ENCODE measurements at regions not wholly inside any gene's neighbourhood (a gene's known extent, or its start where the extent isn't known, plus 50 kb on each side); places are given as distances from the start of the nearest gene placed in this dataset.
"Not testable (repeated sequence)": the region's sequence is repeated elsewhere in the genome, so short reads cannot be mapped to it uniquely, and the experiment has no call there.

- H3K27me3 ChIP-seq (ENCODE audit: control insufficient read depth, insufficient read depth, low read length); DNase-seq; H3K4me3 ChIP-seq (ENCODE audit: insufficient read depth, low read depth, low read length): not testable (repeated sequence)
Measured at GRCh38 chr20:29031262-29031982, 2226.0 kb upstream of the DEFB115 start.

GRCh38 chr20:29044239-29044638, 2213.2 kb upstream of the DEFB115 start:
- not testable (repeated sequence) for DNase-seq; H3K27me3 ChIP-seq (ENCODE audit: control insufficient read depth, insufficient read depth, low read length); H3K36me3 ChIP-seq (replicated peaks; ENCODE audit: control insufficient read depth, insufficient read depth, low read length); H3K4me3 ChIP-seq (ENCODE audit: insufficient read depth, low read depth, low read length)

More at GRCh38 chr20:29031262-29031982, 2226.0 kb upstream of the DEFB115 start:
- H3K36me3 ChIP-seq (replicated peaks; ENCODE audit: control insufficient read depth, insufficient read depth, low read length): not testable (repeated sequence)

- not testable (repeated sequence) for H3K4me3 ChIP-seq (ENCODE audit: insufficient read depth, low read depth, low read length); DNase-seq; H3K36me3 ChIP-seq (replicated peaks; ENCODE audit: control insufficient read depth, insufficient read depth, low read length); H3K27me3 ChIP-seq (ENCODE audit: control insufficient read depth, insufficient read depth, low read length)
Measured at GRCh38 chr20:29050008-29050606, 2207.4 kb upstream of the DEFB115 start.

DNA sequence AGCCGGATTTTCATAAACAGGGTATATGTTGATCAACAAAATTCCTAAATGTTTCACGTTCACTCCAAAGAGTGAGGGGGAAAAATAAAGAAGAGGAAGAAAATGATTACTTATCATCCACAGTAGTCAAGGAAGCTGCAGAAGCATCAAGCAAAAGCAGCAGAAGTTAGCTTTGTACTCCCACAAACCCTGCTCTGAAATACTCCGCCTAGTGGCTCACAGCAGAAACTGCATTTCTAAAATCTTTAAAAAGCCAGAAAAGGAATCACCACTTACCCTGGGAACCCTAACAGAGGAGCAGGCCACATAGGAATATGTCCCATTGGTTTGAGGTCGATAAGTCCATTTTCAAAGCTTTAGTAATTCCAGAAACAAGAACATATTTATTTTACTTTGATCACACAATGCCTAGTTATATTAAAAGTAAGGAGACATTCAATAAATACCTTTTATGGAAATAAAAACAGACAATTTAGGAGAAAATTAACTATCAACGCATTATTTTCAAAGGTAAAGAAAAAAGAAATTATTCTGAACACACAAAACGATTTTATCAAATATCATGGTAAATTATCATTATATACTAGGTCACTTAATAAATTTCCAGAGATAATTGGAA, 2199.5 kb upstream of the DEFB115 start:
- H3K4me3 ChIP-seq (ENCODE audit: insufficient read depth, low read depth, low read length); H3K36me3 ChIP-seq (replicated peaks; ENCODE audit: control insufficient read depth, insufficient read depth, low read length); H3K27me3 ChIP-seq (ENCODE audit: control insufficient read depth, insufficient read depth, low read length): not testable (repeated sequence)
- peak; percentile 33 for DNase-seq

DNA sequence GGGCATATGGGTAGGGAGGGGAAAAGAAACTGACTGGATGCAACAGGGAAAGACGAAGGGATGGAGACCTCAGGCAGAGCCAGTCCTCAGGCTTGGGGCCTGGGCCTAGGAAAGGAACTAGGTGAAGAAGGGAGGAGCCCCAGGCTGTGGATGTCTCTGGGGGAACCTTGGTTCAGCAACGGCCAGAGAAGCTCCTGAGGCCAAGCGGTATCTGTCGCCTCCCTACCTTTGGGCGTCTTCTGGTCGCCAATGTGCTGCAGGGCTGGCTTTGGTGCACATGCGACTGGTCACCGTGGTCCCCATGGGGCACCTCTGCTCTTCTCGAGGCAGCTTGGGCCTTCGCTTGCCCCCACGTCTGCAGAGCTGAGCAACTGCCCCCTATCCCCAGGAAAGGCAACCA, 2195.0 kb upstream of the DEFB115 start:
- DNase-seq; H3K36me3 ChIP-seq (replicated peaks; ENCODE audit: control insufficient read depth, insufficient read depth, low read length); H3K4me3 ChIP-seq (ENCODE audit: insufficient read depth, low read depth, low read length); H3K27me3 ChIP-seq (ENCODE audit: control insufficient read depth, insufficient read depth, low read length): not testable (repeated sequence)

DNA sequence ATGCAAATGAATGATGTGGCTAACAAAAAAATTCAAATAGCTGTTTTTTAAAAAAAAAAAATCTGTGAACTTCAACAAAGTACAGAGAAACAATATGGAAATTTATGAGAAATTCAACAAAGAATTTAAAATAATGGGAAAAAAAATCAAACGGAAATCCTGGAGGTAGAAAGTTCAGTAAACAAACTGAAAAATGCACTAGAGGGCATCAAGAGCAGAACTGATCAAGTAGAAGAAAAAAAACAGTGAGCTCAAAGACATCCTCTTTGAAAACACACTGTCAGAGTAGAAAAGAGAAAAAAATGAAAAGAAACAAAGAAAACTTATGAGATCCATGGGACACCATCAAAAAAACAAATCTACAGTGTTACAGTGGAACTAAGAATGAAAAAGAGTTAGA, 2191.1 kb upstream of the DEFB115 start:
- H3K27me3 ChIP-seq (ENCODE audit: control insufficient read depth, insufficient read depth, low read length); H3K36me3 ChIP-seq (replicated peaks; ENCODE audit: control insufficient read depth, insufficient read depth, low read length); DNase-seq; H3K4me3 ChIP-seq (ENCODE audit: insufficient read depth, low read depth, low read length): not testable (repeated sequence)

- not testable (repeated sequence) for H3K36me3 ChIP-seq (replicated peaks; ENCODE audit: control insufficient read depth, insufficient read depth, low read length); H3K4me3 ChIP-seq (ENCODE audit: insufficient read depth, low read depth, low read length); DNase-seq
Measured at GRCh38 chr20:29073640-29074039, 2183.8 kb upstream of the DEFB115 start.

DNA sequence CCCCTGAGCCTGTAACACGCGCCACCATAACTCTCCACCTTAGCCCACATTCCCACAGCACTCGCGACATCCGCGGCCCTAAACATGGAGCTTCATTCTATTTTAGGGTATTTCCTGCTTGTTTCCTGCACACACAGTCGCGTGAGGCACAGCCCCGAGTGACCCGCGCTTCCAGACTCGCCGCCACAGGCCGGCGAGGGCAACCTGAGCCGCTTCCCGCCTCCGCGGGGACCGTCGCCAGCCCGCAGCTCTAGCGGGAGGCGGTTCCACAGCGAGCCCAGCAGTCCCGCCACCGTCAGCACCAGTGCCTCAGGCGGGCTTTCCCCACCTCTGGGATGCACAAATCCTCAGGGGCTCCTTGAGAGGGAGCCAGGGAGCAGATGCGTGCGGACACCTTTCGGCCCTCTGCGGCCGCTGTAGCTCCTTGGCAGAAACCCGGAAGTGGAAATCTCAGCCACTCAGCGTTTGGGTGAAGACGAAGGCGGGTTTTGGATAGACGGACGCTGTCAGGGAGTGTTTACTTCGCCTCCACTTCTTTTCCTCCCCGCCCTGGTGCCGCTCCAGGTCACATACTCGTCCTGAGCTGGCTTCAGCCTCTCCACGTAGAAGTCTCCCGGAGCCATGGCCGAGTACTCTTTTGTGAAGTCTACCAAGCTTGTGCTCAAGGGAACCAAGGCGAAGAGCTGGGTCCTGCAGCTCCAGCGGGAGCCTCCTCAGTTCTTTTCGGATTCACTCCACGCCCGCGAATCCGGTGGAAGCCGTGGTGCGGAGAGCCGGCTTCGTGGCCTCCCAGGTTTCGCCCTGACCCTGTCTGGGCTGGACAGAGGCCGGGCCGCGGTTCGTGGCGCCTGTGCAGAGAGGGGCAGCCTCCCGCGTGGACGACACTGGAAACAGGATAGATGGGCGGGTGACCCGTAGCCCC, 2177.4 kb upstream of the DEFB115 start:
- Histone ChIP-seq H3K27me3 (ENCODE audit: control insufficient read depth, insufficient read depth, low read length) (no peaks in the 10 kb centered on the region), H3K36me3 (replicated peaks; ENCODE audit: control insufficient read depth, insufficient read depth, low read length) (no peaks in the 10 kb centered on the region), H3K4me3 (ENCODE audit: insufficient read depth, low read depth, low read length) (no peak overlapping the region)
- DNase-seq: no peak

More at GRCh38 chr20:29073640-29074039, 2183.8 kb upstream of the DEFB115 start:
- not testable (repeated sequence) for H3K27me3 ChIP-seq (ENCODE audit: control insufficient read depth, insufficient read depth, low read length)

DNA sequence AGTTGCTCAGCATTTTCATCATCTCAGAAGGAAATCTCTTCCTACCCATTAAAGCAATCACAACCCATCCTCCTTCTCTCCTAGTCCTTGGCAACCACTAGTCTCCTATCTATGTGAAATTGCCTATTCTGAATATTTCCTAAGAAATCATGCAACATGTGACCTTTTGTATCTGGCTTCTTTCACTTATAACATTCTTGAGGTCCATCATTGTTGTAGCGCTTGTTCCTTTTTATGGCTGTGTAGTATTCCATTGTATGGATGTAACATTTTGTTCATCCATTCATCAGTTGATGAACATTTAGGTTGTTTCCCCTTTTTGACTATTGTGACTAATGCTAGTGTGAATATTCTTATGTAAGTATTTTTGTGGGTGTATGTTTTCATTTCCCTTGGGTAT, 2175.8 kb upstream of the DEFB115 start:
- H3K4me3 ChIP-seq (ENCODE audit: insufficient read depth, low read depth, low read length); H3K36me3 ChIP-seq (replicated peaks; ENCODE audit: control insufficient read depth, insufficient read depth, low read length); DNase-seq; H3K27me3 ChIP-seq (ENCODE audit: control insufficient read depth, insufficient read depth, low read length): not testable (repeated sequence)

DNA sequence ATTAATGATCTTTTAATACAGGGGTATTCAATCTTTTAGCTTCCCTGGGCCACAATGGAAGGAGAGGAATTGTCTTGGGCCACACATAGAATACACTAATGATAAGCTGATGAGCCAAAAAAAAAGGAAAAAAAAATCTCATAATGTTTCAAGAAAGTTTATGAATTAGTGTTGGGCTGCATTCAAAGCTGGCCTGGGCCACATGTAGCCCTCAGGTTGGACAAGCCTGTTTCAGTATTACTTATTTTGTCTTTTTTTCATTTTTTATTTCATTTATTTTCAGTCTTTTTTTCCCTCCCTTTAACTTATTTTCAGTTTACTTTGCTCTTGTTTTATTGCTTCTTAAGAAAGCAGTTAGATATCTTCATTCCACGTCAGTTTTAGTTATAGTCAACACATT, 2171.8 kb upstream of the DEFB115 start:
- H3K4me3 ChIP-seq (ENCODE audit: insufficient read depth, low read depth, low read length): no peak overlapping the region
- H3K36me3 ChIP-seq (replicated peaks; ENCODE audit: control insufficient read depth, insufficient read depth, low read length): no peaks in the 10 kb centered on the region
- DNase-seq: no peak
- no peaks in the 10 kb centered on the region for H3K27me3 ChIP-seq (ENCODE audit: control insufficient read depth, insufficient read depth, low read length)

DNA sequence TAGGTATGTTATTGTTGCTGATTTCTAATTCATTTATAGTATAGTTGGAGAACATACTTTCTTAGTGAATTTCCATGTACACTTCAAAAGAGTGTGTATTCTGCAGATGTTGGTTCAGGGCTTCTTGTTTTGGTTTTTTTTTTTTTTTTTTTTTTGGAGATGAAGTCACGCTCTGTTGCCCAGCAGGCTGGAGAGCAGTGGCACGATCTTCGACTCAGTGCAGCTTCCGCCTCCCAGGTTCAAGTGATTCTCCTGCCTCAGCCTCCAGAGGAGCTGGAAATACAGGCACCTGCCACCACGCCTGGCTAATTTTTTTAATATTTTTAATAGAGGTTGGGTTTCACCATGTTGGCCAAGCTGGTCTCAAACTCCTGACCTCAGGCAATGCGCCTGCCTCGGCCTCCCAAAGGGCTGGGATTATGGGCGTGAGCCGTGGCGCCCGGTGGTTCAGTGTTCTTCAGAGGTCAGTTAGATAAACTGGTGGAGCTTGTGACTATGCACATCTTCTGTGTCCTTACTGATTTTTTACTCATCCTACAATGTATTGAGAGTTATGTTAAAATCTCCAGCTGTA, 2171.2 kb upstream of the DEFB115 start:
- H3K4me3 ChIP-seq (ENCODE audit: insufficient read depth, low read depth, low read length); H3K36me3 ChIP-seq (replicated peaks; ENCODE audit: control insufficient read depth, insufficient read depth, low read length); H3K27me3 ChIP-seq (ENCODE audit: control insufficient read depth, insufficient read depth, low read length); DNase-seq: not testable (repeated sequence)

GRCh38 chr20:29086938-29087337, 2170.5 kb upstream of the DEFB115 start:
- H3K36me3 ChIP-seq (replicated peaks; ENCODE audit: control insufficient read depth, insufficient read depth, low read length): no peaks in the 10 kb centered on the region
- no peak overlapping the region for H3K4me3 ChIP-seq (ENCODE audit: insufficient read depth, low read depth, low read length)
- no peaks in the 10 kb centered on the region for H3K27me3 ChIP-seq (ENCODE audit: control insufficient read depth, insufficient read depth, low read length)
- no peak for DNase-seq

GRCh38 chr20:29087887-29088286, 2169.6 kb upstream of the DEFB115 start:
- DNase-seq; H3K36me3 ChIP-seq (replicated peaks; ENCODE audit: control insufficient read depth, insufficient read depth, low read length); H3K27me3 ChIP-seq (ENCODE audit: control insufficient read depth, insufficient read depth, low read length); H3K4me3 ChIP-seq (ENCODE audit: insufficient read depth, low read depth, low read length): not testable (repeated sequence)

GRCh38 chr20:29088472-29088871, 2169.0 kb upstream of the DEFB115 start:
- H3K4me3 ChIP-seq (ENCODE audit: insufficient read depth, low read depth, low read length); H3K27me3 ChIP-seq (ENCODE audit: control insufficient read depth, insufficient read depth, low read length); H3K36me3 ChIP-seq (replicated peaks; ENCODE audit: control insufficient read depth, insufficient read depth, low read length): not testable (repeated sequence)
- peak; percentile 11 for DNase-seq
